Inflammatory macrophage treated with lipopolysaccharide for 1 hour (primary cell): ENCODE measurements at regions not wholly inside any gene's neighbourhood (a gene's known extent, or its start where the extent isn't known, plus 50 kb on each side); places are given as distances from the start of the nearest gene placed in this dataset.

Experiments used
- DNase-seq, 2 donors: peaks; one replicate each; pipeline ENCODE4 v3.0.0-alpha.2; 2020 to 2022

- DNase-seq, result no peak
Observed at GRCh38 chr17:5788266-5788900, 204.1 kb upstream of the NLRP1 start.

GRCh38 chr17:5789528-5789927, 205.2 kb upstream of the NLRP1 start:
- DNase-seq, result no peak

DNA sequence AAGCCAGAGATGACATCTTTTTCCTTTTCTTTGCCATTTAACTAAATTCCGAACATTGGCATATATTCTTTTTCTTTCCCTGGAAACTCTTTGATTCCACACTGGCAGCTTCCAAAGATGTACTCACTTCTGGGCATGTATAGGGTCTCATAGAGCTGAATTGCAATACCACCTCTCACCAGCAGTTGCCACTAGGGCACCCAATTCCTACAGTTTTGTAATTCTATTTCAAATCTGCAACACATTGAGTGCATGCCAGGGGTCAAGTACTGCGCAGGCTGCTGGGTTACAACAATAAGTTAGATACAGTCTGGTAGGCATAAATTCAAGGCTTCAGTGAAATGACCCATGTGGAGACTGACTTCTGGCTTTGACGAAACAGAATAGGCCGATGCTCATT, 208.8 kb upstream of the NLRP1 start:
- no peak for DNase-seq

DNA sequence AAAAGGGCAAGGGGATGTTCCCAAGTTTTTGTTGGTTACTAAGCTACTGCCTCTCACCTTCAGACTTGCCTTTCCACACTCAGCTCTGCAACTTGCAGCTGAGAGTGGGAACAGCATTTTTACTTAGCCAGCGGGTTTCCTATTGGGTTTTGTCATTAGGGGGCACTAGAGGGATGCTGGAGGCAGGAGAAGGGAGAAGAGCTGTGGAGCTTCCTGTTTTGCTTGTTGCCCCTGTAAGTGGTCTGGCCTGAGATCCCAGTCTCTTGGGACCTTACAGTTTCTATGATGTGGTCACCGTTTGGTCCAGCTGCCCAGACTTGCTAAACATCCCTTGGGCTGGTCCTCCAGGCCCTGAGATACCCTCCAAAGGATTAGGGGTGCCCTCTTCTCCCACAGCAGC, 209.6 kb upstream of the NLRP1 start:
- DNase-seq, result peak in 1 of 2 donors; percentile 2

GRCh38 chr17:5794385-5794784, 210.1 kb upstream of the NLRP1 start:
- no peak for DNase-seq

- DNase-seq, result no peak
Observed at GRCh38 chr17:5794881-5795506, 210.7 kb upstream of the NLRP1 start.

GRCh38 chr17:5797447-5798050, 213.2 kb upstream of the NLRP1 start:
- no peak for DNase-seq

GRCh38 chr17:5798094-5798493, 213.8 kb upstream of the NLRP1 start:
- no peak for DNase-seq

DNA sequence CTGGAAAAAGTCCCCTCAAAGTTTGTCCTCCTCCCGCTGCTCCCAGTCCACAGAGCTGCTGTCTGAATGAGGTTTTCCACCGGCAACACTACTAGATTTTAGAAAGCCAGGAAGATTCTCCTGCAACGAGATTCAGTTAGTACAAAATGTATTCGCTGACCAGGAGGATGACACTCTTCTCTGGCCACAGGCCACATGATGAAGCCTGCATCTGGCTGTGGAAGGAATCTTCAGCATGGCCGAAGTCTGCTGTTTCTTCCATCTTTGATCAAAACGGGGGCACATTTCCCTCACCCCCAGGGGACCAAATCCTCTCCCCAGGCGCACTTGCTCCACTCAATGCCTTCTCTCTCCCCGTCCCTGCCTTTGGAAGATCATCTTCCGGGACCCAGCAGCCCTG, 215.8 kb upstream of the NLRP1 start:
- no peak for DNase-seq

- DNase-seq, result no peak
Observed at GRCh38 chr17:5800646-5801045, 216.3 kb upstream of the NLRP1 start.

GRCh38 chr17:5804251-5804650, 219.9 kb upstream of the NLRP1 start:
- DNase-seq, result no peak

- DNase-seq, result no peak
Observed at GRCh38 chr17:5809056-5809455, 224.7 kb upstream of the NLRP1 start.

GRCh38 chr17:5809580-5810188, 225.4 kb upstream of the NLRP1 start:
- no peak for DNase-seq

DNA sequence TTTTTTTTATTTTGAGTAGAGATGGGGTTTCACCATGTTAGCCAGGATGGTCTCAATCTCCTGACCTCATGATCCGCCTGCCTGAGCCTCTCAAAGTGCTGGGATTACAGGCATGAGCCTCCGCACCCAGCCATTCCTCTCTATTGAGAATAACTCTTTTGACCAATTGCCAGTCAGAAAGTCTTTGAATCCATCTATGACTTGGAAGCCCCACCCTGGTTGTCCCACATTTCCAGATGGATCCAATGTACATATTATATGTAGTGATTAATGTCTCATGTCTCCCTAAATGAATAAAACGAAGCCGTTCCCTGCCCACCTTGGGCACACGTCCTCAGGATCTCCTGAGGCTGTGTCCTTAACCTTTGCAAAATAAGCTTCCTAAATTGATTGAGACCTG, 228.3 kb upstream of the NLRP1 start:
- DNase-seq, result no peak

- no peak for DNase-seq
Observed at GRCh38 chr17:5813357-5813756, 229.0 kb upstream of the NLRP1 start.

- no peak for DNase-seq
Observed at GRCh38 chr17:5815396-5815795, 231.1 kb upstream of the NLRP1 start.

- no peak for DNase-seq
Observed at GRCh38 chr17:5816491-5817070, 232.3 kb upstream of the NLRP1 start.

DNA sequence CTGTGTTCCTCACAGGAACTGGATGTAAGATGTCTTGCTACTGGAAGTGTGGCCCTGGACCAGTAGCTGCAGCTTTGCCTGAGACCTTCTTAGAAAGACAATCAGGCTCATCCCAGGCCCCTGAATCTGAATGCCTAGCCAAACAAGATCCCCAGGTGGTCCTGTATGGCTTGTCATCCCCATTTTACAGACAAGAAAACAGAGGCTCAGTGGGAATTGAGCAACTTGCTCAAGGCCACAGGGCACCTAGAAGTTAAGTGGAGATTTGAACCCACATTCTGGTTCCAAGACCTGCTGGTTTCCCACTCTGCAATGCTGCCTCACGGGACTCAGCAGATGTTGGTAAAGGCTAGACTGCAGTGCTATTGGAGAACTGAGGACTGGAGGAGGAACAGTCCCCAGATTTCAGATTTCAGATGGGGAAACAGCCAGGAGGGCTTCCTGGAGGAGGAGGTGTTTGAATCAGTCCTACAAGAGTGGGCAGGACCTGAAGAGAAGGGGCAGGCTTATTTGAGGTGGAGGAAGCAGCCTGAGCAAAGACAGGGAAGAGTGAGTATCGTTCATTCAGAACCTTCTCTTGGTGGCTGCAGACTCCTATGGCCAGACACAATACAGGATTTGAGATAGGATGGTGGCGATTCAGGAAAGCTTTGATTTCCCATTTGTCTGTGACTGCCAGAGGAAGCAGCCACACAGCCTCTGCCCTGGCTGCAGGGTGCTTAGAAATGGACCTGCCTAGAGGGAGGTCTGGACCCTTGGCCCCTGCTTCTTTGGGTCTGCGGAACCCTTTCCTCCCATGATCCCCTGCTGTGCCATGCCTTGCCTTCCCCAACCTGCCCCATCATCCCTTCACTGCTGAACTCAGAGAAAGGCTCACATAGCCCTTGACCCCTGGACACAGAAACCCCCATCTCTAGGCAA, 233.4 kb upstream of the NLRP1 start:
- no peak for DNase-seq

- no peak for DNase-seq
Observed at GRCh38 chr17:5819396-5819795, 235.1 kb upstream of the NLRP1 start.

DNA sequence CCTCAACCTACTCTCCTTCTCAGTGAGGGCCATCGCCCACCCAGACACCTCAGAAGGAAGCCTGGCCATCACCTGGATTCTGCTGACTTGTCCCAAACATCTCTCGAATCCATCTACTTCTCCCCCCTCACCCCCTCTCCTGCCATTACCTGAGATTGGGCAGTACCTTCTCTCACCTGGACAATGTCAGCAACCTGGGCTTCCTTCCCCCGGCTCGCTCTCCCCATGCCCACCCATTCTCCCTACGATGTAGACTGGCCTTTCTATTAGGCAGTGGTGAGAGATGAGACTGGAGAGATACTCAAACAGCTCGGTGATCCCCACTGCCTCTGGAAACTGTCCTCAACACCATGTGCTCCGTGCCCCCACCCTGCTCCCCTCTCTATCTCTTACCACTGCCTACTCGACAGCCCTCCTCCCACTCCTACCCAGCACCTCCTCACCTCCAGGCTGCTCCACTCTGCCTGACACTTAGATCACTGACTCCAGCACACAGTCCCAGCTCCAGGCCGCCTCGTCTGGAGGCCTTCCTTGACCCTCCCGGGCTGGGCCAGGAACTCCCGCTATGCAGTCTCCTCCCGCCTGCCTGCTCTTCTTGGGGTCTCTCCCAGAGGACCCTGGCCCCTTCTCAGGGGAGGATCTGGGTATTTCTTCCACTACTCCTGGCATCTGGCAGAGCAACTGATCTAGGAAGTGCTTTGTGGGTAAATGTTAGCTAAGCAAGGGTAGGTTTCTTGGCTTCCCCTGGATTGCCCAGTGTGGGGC, 235.8 kb upstream of the NLRP1 start:
- no peak for DNase-seq

GRCh38 chr17:5820721-5821456, 236.6 kb upstream of the NLRP1 start:
- no peak for DNase-seq
